ENCODE measurements at regions not wholly inside any gene's neighbourhood (a gene's known extent, or its start where the extent isn't known, plus 50 kb on each side); places are given as distances from the start of the nearest gene placed in this dataset.

DNA sequence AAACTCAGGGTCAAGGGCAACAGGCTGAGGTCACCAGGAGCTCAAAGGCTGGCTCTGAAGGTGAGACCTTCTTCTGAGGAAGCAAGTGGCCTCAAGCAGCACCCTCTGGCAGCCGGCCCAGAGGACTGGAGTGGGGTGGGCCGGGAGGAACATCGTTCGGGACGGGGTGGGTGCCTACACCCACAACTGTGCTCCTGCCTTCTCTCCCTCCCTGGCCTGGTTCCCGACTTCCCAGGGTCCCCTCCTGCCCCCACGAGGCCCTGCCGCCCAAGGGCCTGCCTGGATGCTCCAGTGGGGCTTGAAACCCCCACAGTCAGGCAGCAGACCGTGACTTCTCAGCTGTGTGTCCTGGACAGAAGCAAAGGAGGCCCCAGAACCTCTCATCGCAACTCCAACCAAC, 195.7 kb downstream of the IGLL1 start:
- H3K9ac ChIP-seq (replicated peaks in 1 of 4; ENCODE audit: extremely low read depth in 1 of 4, low read depth in 3 of 4, low read length in 3 of 4): no peak overlapping the region
- H2BK120ac ChIP-seq (replicated peaks; ENCODE audit: low read depth, low read length): no peak overlapping the region
- peaks cover 5% of the 10 kb centered on the region; the same call in 1 of the 2 replicates for H3K23me2 ChIP-seq (ENCODE audit: low read depth, low read length)
- no peak for FAIRE-seq
- no peak for TF ChIP-seq FOSL1 (IDR thresholded peaks at IDR 0.05; ENCODE audit: insufficient read depth, low read depth, low read length)
- no peak for TF ChIP-seq HDAC2 (IDR thresholded peaks at IDR 0.05; ENCODE audit: borderline replicate concordance in 1 of 2, low read depth in 2 of 2, low read length in 2 of 2)
- TF ChIP-seq, protein P1, sequence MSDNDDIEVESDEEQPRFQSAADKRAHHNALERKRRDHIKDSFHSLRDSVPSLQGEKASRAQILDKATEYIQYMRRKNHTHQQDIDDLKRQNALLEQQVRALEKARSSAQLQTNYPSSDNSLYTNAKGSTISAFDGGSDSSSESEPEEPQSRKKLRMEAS (IDR thresholded peaks at IDR 0.05): no peak
- TF ChIP-seq NRF1 (IDR thresholded peaks at IDR 0.05; ENCODE audit: low read depth, low read length): no peak
- TF ChIP-seq RAD21 (IDR thresholded peaks at IDR 0.05 in 1 of 2, conservative IDR thresholded peaks at IDR 0.05 in 1 of 2; ENCODE audit: low read depth in 2 of 2, low read length in 2 of 2): no peak
- no peak for TF ChIP-seq TEAD4 (IDR thresholded peaks at IDR 0.05; ENCODE audit: low read depth, low read length)
- TF ChIP-seq JUND (IDR thresholded peaks at IDR 0.05; ENCODE audit: low read length): no peak
- TF ChIP-seq SRF (IDR thresholded peaks at IDR 0.05; ENCODE audit: low read depth, low read length): no peak
- no peak for TF ChIP-seq ASH2L (IDR thresholded peaks at IDR 0.05; ENCODE audit: low read length)
- TF ChIP-seq TAF7 (optimal IDR thresholded peaks at IDR 0.05; ENCODE audit: borderline replicate concordance, low read depth, low read length): no peak
- no peak for TF ChIP-seq CREB1 (IDR thresholded peaks at IDR 0.05)
- H3K79me1 ChIP-seq (ENCODE audit: low read depth, low read length): no peaks in the 10 kb centered on the region
- POLR2A ChIA-PET (ENCODE audit: partially characterized antibody): no interaction called here
- CTCF ChIA-PET (ENCODE audit: partially characterized antibody): interaction anchor here (0.6 to 2.5 kb wide), 5 partner anchors 17 to 1030 kb away, joined by 3 to 21 read pairs (median 3); no protein-coding TSS in a partner anchor
- H2BK12ac ChIP-seq (ENCODE audit: low read depth, low read length): peak overlapping the region; percentile 27; the same call in 1 of the 2 replicates
- H3K36me3 ChIP-seq (ENCODE audit: control insufficient read depth in 2 of 4, insufficient read depth in 4 of 4, low read length in 3 of 4): no peaks in the 10 kb centered on the region
- H4K20me1 ChIP-seq (replicated peaks in 1 of 2; ENCODE audit: control insufficient read depth in 1 of 2, insufficient read depth in 2 of 2, low read length in 2 of 2): peaks cover 0 to 2% of the 10 kb centered on the region in 2 experiments
- H2BK20ac ChIP-seq (ENCODE audit: low read length): no peak overlapping the region
- no peak overlapping the region for H3K14ac ChIP-seq (ENCODE audit: insufficient read length)
- no peaks in the 10 kb centered on the region for H3K9me3 ChIP-seq (ENCODE audit: insufficient read depth in 2 of 2, low read depth in 1 of 2, low read length in 1 of 2)
- no peak overlapping the region for H3K4me3 ChIP-seq (ENCODE audit: extremely low read depth in 1 of 4, insufficient read depth in 2 of 4, low read depth in 3 of 4, low read length in 4 of 4)
- H3K23ac ChIP-seq (ENCODE audit: insufficient read length): no peak overlapping the region
- no peak overlapping the region for H2AFZ ChIP-seq (ENCODE audit: low read length)
- no peak overlapping the region for H3K56ac ChIP-seq (replicated peaks; ENCODE audit: insufficient read length, low read depth, low read length)
- H2BK5ac ChIP-seq (ENCODE audit: low read depth, low read length): no peak overlapping the region
- no peak for DNase-seq (ENCODE audit: low read depth in 1 of 2, low spot score in 2 of 2)
- no peak overlapping the region for H3K27ac ChIP-seq (ENCODE audit: low read depth, low read length)
- WGBS, 2 experiments (ENCODE audit: extremely low coverage in 1 of 2, insufficient coverage in 1 of 2, insufficient read length in 1 of 2, insufficient replicate concordance in 2 of 2, low coverage in 1 of 2, low lambda C conversion rate in 2 of 2, missing lambda C conversion rate in 1 of 2): 94% methylated on average over 9 of the region's 10 CpGs; no CpG with 5 or more reads in 1 of the 2 experiments
- no peak overlapping the region for H3K4me2 ChIP-seq (ENCODE audit: insufficient read depth in 1 of 2, low read depth in 2 of 2, low read length in 2 of 2)
- H3K18ac ChIP-seq (ENCODE audit: extremely low read depth, low read length): peak overlapping the region; percentile 13
- H3K27me3 ChIP-seq (replicated peaks in 1 of 4; ENCODE audit: control insufficient read depth in 3 of 4, extremely low read depth in 1 of 4, insufficient read depth in 3 of 4, low read length in 3 of 4): peaks cover 0 to 3% (median 0%) of the 10 kb centered on the region in 4 experiments; a peak in 1 of 7 replicates
- no peak overlapping the region for H2AK5ac ChIP-seq (ENCODE audit: low read depth, low read length)
- no peak overlapping the region for H4K91ac ChIP-seq (replicated peaks; ENCODE audit: insufficient read length, low read length)
- peaks cover 0 to 8% (median 4%) of the 10 kb centered on the region in 4 experiments; a peak in 5 of 7 replicates for H3K4me1 ChIP-seq (replicated peaks in 1 of 4; ENCODE audit: control insufficient read depth in 3 of 4, insufficient read depth in 4 of 4, low read length in 3 of 4)
- peak overlapping the region; percentile 51; the same call in 1 of the 2 replicates for H4K8ac ChIP-seq (ENCODE audit: extremely low read depth, insufficient read depth, low read length)
- no peak overlapping the region for H4K5ac ChIP-seq (ENCODE audit: insufficient read length, low read depth, low read length)
- no peak overlapping the region for H3K4ac ChIP-seq (replicated peaks; ENCODE audit: insufficient read length, low read depth, low read length)
- no peak overlapping the region for H2BK15ac ChIP-seq (ENCODE audit: low read length)
- H3K79me2 ChIP-seq (ENCODE audit: control insufficient read depth in 1 of 2, insufficient read depth in 2 of 2, low read length in 2 of 2): no peaks in the 10 kb centered on the region

Data from H1 (cell line).